Neuronal stem cell (in vitro differentiated cells): ENCODE measurements at regions not wholly inside any gene's neighbourhood (a gene's known extent, or its start where the extent isn't known, plus 50 kb on each side); places are given as distances from the start of the nearest gene placed in this dataset.
A peak's percentile ranks its signal among the peaks of the same experiment; 100 is the strongest.

Source experiments
- DNase-seq: peaks from one replicate; pipeline ENCODE4 v3.0.0-alpha.2; 2013; ENCODE audit warnings: low spot score
- H2AFZ ChIP-seq: one replicate; pipeline ENCODE4 v1.6.1; 2013; ENCODE audit warnings: mild to moderate bottlenecking, low read length, inconsistent platforms
- H2AK5ac ChIP-seq: 2 replicates; pipeline ENCODE4 v1.6.1; 2013; ENCODE audit warnings: low read depth, mild to moderate bottlenecking, inconsistent platforms, low read length, moderate library complexity, mixed read lengths
- H2BK120ac ChIP-seq: 2 replicates; pipeline ENCODE4 v1.6.1; 2013; ENCODE audit warnings: low read depth, mild to moderate bottlenecking, inconsistent platforms, low read length, moderate library complexity, mixed read lengths
- H2BK12ac ChIP-seq: one replicate; pipeline ENCODE4 v1.6.1; 2013; ENCODE audit warnings: low read length, inconsistent platforms
- H2BK15ac ChIP-seq: 2 replicates; pipeline ENCODE4 v1.6.1; 2013; ENCODE audit warnings: mild to moderate bottlenecking, low read length, inconsistent platforms, mixed read lengths
- H2BK5ac ChIP-seq: one replicate; pipeline ENCODE4 v1.6.1; 2013; ENCODE audit warnings: inconsistent platforms, mild to moderate bottlenecking, low read length, moderate library complexity
- H3K14ac ChIP-seq: one replicate; pipeline ENCODE4 v1.6.1; 2013; ENCODE audit warnings: low read length, inconsistent platforms
- H3K18ac ChIP-seq: 2 replicates; pipeline ENCODE4 v1.6.1; 2013; ENCODE audit warnings: low read length, inconsistent platforms
- H3K23ac ChIP-seq: 2 replicates; pipeline ENCODE4 v1.6.1; 2013; ENCODE audit warnings: low read depth, mild to moderate bottlenecking, mixed read lengths, low read length, inconsistent platforms; ENCODE audit not compliant: poor library complexity
- H3K27ac ChIP-seq: replicated peaks from 3 replicates; pipeline ENCODE4 v1.5.1; 2013; ENCODE audit warnings: low read length, inconsistent platforms
- H3K27me3 ChIP-seq, 3 experiments: 2 replicates each; pipeline ENCODE4 v1.6.1; 2013; ENCODE audit warnings: low read length in 3 of 3, mild to moderate bottlenecking in 2 of 3, inconsistent platforms in 1 of 3, low read depth in 1 of 3, mixed read lengths in 1 of 3, moderate library complexity in 1 of 3; ENCODE audit not compliant: control insufficient read depth in 3 of 3, insufficient read depth in 3 of 3
- H3K36me3 ChIP-seq, 2 donors: replicated peaks in 1 of 2; 2 replicates each; pipeline ENCODE4 v1.6.1; 2013; ENCODE audit warnings: low read length in 2 of 2; ENCODE audit not compliant: control insufficient read depth in 2 of 2, insufficient read depth in 2 of 2
- H3K4ac ChIP-seq: 2 replicates; pipeline ENCODE4 v1.6.1; 2013; ENCODE audit warnings: inconsistent platforms, mild to moderate bottlenecking, low read length, moderate library complexity
- H3K4me1 ChIP-seq, 2 donors: 1 replicate in 1 of 2; 2 replicates in 1 of 2; pipeline ENCODE4 v1.6.1; 2013; ENCODE audit warnings: low read length in 2 of 2, low read depth in 1 of 2; ENCODE audit not compliant: control insufficient read depth in 2 of 2, insufficient read depth in 1 of 2
- H3K4me2 ChIP-seq: one replicate; pipeline ENCODE4 v1.6.1; 2013; ENCODE audit warnings: mild to moderate bottlenecking, low read length, inconsistent platforms; ENCODE audit not compliant: insufficient read depth, poor library complexity, severe bottlenecking
- H3K4me3 ChIP-seq, 2 donors: 2 replicates each; pipeline ENCODE4 v1.5.1; 2013; ENCODE audit warnings: low read length in 2 of 2, mild to moderate bottlenecking in 2 of 2, inconsistent platforms in 1 of 2, moderate library complexity in 1 of 2
- H3K79me1 ChIP-seq: one replicate; pipeline ENCODE4 v1.6.1; 2013; ENCODE audit warnings: low read depth, mild to moderate bottlenecking, inconsistent platforms, low read length, moderate library complexity
- H3K9ac ChIP-seq: one replicate; pipeline ENCODE4 v1.6.1; 2013; ENCODE audit warnings: mild to moderate bottlenecking, low read depth, low read length, inconsistent platforms; ENCODE audit not compliant: poor library complexity
- H3K9me3 ChIP-seq, 2 donors: replicated peaks in 1 of 2; 2 replicates each; pipeline versions ENCODE3 to v1.6.1; 2013; ENCODE audit warnings: low read length in 2 of 2, mild to moderate bottlenecking in 2 of 2, inconsistent platforms in 1 of 2, low read depth in 1 of 2, mixed read lengths in 1 of 2, moderate library complexity in 1 of 2; ENCODE audit not compliant: control insufficient read depth in 2 of 2, insufficient read depth in 1 of 2
- H4K8ac ChIP-seq: one replicate; pipeline ENCODE4 v1.6.1; 2013; ENCODE audit warnings: low read depth, mild to moderate bottlenecking, inconsistent platforms, low read length, moderate library complexity
- H4K91ac ChIP-seq: one replicate; pipeline ENCODE4 v1.6.1; 2013; ENCODE audit warnings: low read length, low read depth, mild to moderate bottlenecking, inconsistent platforms; ENCODE audit not compliant: poor library complexity
- WGBS, 2 donors: extraction: QIAGEN DNeasy Blood & Tissue Kit; methylation state at CpG; one replicate each; pipeline ENCODE4 v1.1.7; 2013; ENCODE audit warnings: missing lambda C conversion rate in 2 of 2, mixed read lengths in 1 of 2; ENCODE audit not compliant: insufficient read length in 2 of 2, insufficient replicate concordance in 1 of 2; ENCODE audit errors: extremely low coverage in 2 of 2; 5-methylcytosine and 5-hydroxymethylcytosine counted together

DNA sequence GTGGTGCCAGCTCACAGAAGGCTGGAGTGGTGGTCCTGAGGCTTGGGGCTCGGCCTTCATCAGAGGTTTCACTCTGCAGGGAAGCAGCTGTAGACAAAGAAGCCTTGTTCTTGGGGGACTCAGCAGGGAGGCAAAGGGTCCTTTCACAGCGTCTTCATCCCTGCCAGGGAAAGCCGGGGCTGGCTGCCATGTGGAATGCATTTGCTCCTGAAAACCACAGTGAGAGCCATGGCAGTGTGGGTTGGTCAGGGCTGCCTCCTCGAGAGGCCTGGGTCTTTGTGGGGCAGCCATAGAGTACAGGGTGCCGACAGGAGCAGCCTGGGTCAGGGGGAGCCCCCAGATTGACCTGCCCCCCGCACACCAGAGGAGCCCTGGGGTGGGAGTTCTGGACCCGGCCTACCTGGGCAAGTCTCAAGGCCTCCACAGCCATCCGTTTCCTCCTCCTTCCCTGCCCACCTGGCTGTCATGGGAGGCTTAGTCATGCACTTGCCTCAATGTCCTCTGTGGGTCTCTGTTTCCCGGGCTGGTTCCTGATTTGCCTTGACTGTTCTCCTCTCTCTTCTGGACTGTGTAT is 144.0 kb downstream of the CDC5L start:
- no peak overlapping the region for H2BK5ac ChIP-seq
- H3K4me2 ChIP-seq, result no peak overlapping the region
- no peak for DNase-seq
- no peaks in the 10 kb centered on the region for H3K9me3 ChIP-seq
- H3K9ac ChIP-seq, result no peak overlapping the region
- H3K27ac ChIP-seq, result no peak overlapping the region
- H3K79me1 ChIP-seq, result no peaks in the 10 kb centered on the region
- peak overlapping the region; percentile 57 for H3K18ac ChIP-seq
- H3K4me3 ChIP-seq, result no peak overlapping the region
- H2AFZ ChIP-seq, result no peak overlapping the region
- H2AK5ac ChIP-seq, result no peak overlapping the region
- H2BK15ac ChIP-seq, result no peak overlapping the region
- H4K8ac ChIP-seq, result no peak overlapping the region
- peak overlapping the region; percentile 22 for H2BK120ac ChIP-seq
- no peaks in the 10 kb centered on the region for H3K36me3 ChIP-seq
- peaks cover 0 to 2% of the 10 kb centered on the region in 2 donors for H3K4me1 ChIP-seq
- peaks cover 0 to 6% (median 0%) of the 10 kb centered on the region in 3 experiments for H3K27me3 ChIP-seq
- no peak overlapping the region for H3K14ac ChIP-seq
- no CpG with 5 or more reads among the region's 9 CpGs for WGBS, 2 donors
- no peak overlapping the region for H4K91ac ChIP-seq
- H3K4ac ChIP-seq, result no peak overlapping the region
- H2BK12ac ChIP-seq, result no peak overlapping the region
- H3K23ac ChIP-seq, result no peak overlapping the region

DNA sequence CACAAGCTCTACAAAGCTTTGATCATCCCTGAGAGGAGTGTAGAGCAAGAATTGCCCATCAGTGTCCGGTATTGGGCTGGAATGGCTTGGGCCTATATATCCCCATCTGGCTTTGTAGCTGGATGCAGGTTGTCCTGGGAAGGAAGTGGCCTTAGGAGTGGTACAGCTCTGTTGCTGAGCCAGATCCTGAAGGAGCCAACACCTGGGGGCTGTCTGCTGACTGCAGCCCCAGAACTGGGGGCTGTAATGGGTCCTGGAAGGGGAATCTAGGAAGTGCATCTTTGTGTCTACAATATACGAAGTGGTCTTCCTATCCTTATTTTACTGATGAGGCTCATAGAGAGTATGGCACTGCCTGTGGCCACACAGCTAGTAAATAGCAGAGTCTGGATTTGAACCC is 145.9 kb downstream of the CDC5L start:
- Histone ChIP-seq H3K4me3 (no peak overlapping the region), H2AFZ (no peak overlapping the region), H3K4me1 (peaks cover 0 to 2% of the 10 kb centered on the region in 2 donors), H3K27me3 (peaks cover 0 to 6% (median 0%) of the 10 kb centered on the region in 3 experiments), H2BK120ac (no peak overlapping the region), H2BK12ac (no peak overlapping the region), H3K23ac (no peak overlapping the region), H3K14ac (no peak overlapping the region), H3K9ac (no peak overlapping the region), H2BK5ac (no peak overlapping the region), H3K79me1 (no peaks in the 10 kb centered on the region), H3K9me3 (no peaks in the 10 kb centered on the region), H3K27ac (no peak overlapping the region), H2BK15ac (no peak overlapping the region), H4K8ac (no peak overlapping the region), H3K4me2 (no peak overlapping the region), H3K36me3 (no peaks in the 10 kb centered on the region), H4K91ac (no peak overlapping the region), H2AK5ac (no peak overlapping the region), H3K4ac (no peak overlapping the region), H3K18ac (no peak overlapping the region)
- no peak for DNase-seq
- whole genome bisulfite sequencing, 2 donors, result no CpG with 5 or more reads among the region's 2 CpGs

DNA sequence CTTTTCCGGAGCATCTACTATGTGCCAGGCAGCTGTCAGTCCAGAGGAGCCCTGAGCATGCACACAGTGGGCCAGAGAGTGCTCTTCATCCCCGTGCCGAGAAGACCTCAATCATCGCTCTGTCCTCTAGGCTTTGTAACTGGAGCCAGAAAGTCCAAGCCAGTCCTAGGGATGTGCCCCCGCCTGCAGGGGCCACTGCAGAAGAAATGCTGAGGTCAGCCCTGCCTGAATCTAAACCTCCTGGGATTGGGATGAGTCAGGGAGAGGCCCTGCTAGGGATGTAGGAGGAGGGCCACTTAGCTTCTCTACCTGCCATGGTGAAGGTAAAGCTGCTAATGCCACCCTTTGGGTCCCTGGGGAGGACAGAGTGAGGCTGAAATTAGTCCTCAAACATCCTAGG is 146.8 kb downstream of the CDC5L start:
- no peaks in the 10 kb centered on the region for H3K9me3 ChIP-seq
- DNase-seq, result no peak
- no CpG with 5 or more reads among the region's 5 CpGs for WGBS, 2 donors

DNA sequence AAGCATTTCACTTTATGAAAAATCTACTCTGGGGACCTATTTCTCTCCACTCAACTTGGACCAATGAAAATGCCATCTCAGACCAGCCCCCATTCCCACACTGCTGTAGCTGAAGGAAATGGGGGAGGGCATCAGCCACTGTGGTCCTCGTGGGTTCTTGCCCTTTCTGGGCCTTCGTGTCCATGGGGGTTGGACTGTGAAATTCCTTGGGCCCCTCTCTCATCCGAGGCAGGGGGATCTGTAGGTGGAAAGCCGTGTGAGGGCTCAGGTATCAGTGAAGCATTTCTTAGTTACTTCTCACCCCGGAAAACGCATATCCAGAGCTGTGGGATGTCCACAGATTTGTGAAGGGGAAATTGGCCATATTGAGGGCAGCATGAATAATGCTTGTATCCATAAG is 147.9 kb downstream of the CDC5L start:
- DNase-seq, result no peak
- Histone ChIP-seq H2BK15ac (no peak overlapping the region), H2AK5ac (no peak overlapping the region), H2BK12ac (no peak overlapping the region), H3K36me3 (no peaks in the 10 kb centered on the region), H3K9ac (no peak overlapping the region), H4K8ac (no peak overlapping the region), H4K91ac (no peak overlapping the region), H3K4ac (no peak overlapping the region), H3K79me1 (no peaks in the 10 kb centered on the region), H3K27me3 (peaks cover 0 to 6% (median 0%) of the 10 kb centered on the region in 3 experiments), H3K4me3 (no peak overlapping the region), H2BK120ac (no peak overlapping the region), H2AFZ (no peak overlapping the region), H3K18ac (no peak overlapping the region), H3K27ac (no peak overlapping the region), H3K23ac (no peak overlapping the region), H2BK5ac (no peak overlapping the region), H3K4me2 (no peak overlapping the region), H3K14ac (no peak overlapping the region), H3K9me3 (no peaks in the 10 kb centered on the region), H3K4me1 (peaks cover 0 to 2% of the 10 kb centered on the region in 2 donors)
- WGBS, 2 donors, result no CpG with 5 or more reads among the region's 6 CpGs

More for the DNA sequence above, 146.8 kb downstream of the CDC5L start:
- H3K14ac ChIP-seq, result no peak overlapping the region
- H3K18ac ChIP-seq, result no peak overlapping the region
- no peak overlapping the region for H2AK5ac ChIP-seq
- H2BK5ac ChIP-seq, result no peak overlapping the region
- H2BK120ac ChIP-seq, result no peak overlapping the region
- H3K36me3 ChIP-seq, result no peaks in the 10 kb centered on the region
- H3K9ac ChIP-seq, result peak overlapping the region; percentile 50
- no peak overlapping the region for H3K27ac ChIP-seq
- H2AFZ ChIP-seq, result no peak overlapping the region
- peaks cover 0 to 6% (median 0%) of the 10 kb centered on the region in 3 experiments for H3K27me3 ChIP-seq
- H3K23ac ChIP-seq, result no peak overlapping the region
- H2BK12ac ChIP-seq, result no peak overlapping the region
- no peak overlapping the region for H3K4me3 ChIP-seq
- no peak overlapping the region for H4K8ac ChIP-seq
- H2BK15ac ChIP-seq, result no peak overlapping the region
- H4K91ac ChIP-seq, result no peak overlapping the region
- no peak overlapping the region for H3K4me2 ChIP-seq
- H3K79me1 ChIP-seq, result no peaks in the 10 kb centered on the region
- peaks cover 0 to 2% of the 10 kb centered on the region in 2 donors for H3K4me1 ChIP-seq
- H3K4ac ChIP-seq, result no peak overlapping the region
